ENCODE measurements at regions not wholly inside any gene's neighbourhood (a gene's known extent, or its start where the extent isn't known, plus 50 kb on each side); places are given as distances from the start of the nearest gene placed in this dataset.

DNA sequence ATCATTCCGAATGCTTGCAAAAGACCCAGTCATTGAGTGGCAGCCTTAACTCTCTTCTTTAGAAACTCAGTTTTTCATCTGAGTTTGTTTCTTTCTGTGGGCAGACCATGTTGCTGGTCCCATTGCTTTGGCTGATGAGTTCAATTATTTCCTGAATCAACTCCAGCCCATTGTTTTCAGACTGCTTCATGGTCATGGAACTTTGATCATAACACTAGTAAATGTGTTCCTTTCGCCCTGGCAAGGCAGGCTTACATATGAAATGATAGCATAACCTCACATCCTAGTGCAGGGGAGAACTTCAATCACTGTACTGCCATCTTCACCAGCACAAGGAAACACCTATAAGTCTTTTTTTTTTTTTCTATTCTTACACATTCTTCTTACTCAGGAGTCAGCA, 50.0 kb upstream of the DUSP10 start:
- TF ChIP-seq POLR2A (IDR thresholded peaks at IDR 0.05) (no peak), POLR2AphosphoS5 (IDR thresholded peaks at IDR 0.05) (no peak)
- TF ChIP-seq, protein P1, sequence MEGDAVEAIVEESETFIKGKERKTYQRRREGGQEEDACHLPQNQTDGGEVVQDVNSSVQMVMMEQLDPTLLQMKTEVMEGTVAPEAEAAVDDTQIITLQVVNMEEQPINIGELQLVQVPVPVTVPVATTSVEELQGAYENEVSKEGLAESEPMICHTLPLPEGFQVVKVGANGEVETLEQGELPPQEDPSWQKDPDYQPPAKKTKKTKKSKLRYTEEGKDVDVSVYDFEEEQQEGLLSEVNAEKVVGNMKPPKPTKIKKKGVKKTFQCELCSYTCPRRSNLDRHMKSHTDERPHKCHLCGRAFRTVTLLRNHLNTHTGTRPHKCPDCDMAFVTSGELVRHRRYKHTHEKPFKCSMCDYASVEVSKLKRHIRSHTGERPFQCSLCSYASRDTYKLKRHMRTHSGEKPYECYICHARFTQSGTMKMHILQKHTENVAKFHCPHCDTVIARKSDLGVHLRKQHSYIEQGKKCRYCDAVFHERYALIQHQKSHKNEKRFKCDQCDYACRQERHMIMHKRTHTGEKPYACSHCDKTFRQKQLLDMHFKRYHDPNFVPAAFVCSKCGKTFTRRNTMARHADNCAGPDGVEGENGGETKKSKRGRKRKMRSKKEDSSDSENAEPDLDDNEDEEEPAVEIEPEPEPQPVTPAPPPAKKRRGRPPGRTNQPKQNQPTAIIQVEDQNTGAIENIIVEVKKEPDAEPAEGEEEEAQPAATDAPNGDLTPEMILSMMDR (IDR thresholded peaks at IDR 0.05 in 8 of 11, conservative IDR thresholded peaks at IDR 0.05 in 3 of 11): no peak
- Histone ChIP-seq H3K36me3 (no peaks in the 10 kb centered on the region), H3K27me3 (replicated peaks in 1 of 7) (no peaks in the 10 kb centered on the region), H3K27ac (no peak overlapping the region), H3K4me3 (no peak overlapping the region), H3K9me3 (no peaks in the 10 kb centered on the region), H3K4me1 (peaks cover 0 to 21% (median 11%) of the 10 kb centered on the region in 6 donors)
- intact Hi-C loops (cut with DNase I; ENCODE audit: low total_unique reads): no loop called here
- 81 to 90% (median 87%) methylated on average over 2 of the region's 2 CpGs for WGBS, 5 donors
- no peak for DNase-seq

Small RNAs in the stretch of these regions (small RNA-seq; reads per million reads assigned to genes)
- gene RNU6-403P: 0 reads per million in 4 donors
